Endothelial cell of umbilical vein (primary cell): ENCODE measurements at regions not wholly inside any gene's neighbourhood (a gene's known extent, or its start where the extent isn't known, plus 50 kb on each side); places are given as distances from the start of the nearest gene placed in this dataset.

Experiments used
- BruUV-seq: library from RNA; stranded (reverse); fragments of 400-500 nt; replicated peaks from 2 replicates; lab custom pipeline; 2021; lab: Mats Ljungman, UMichigan
- CTCF ChIA-PET: fragments of 300-600, 350-600 bp; sonication (Branson Sonifier 250); formaldehyde crosslinking; loops from one replicate; lab custom pipeline; 2021; ENCODE audit warnings: antibody characterized with exemption, inconsistent platforms; lab: Charles Lee
- POLR2A ChIA-PET: fragments of 300-600, 350-600 bp; sonication (Branson Sonifier 250); formaldehyde crosslinking; loops from one replicate; lab custom pipeline; 2021; ENCODE audit warnings: antibody characterized with exemption, inconsistent platforms; lab: Charles Lee
- DNase-seq: peaks from one replicate; pipeline ENCODE4 v3.0.0-alpha.2; 2011; ENCODE audit warnings: low read depth, low spot score
- FAIRE-seq: peaks from 2 replicates; lab custom pipeline; 2011; peaks lifted over from hg19 to GRCh38; lab: Jason Lieb, UNC
- H2AFZ ChIP-seq: 2 replicates; pipeline ENCODE4 v1.6.0; 2012; ENCODE audit warnings: low read depth, low read length, control low read depth, inconsistent platforms
- H3K27ac ChIP-seq: 2 replicates; pipeline ENCODE4 v1.5.1; 2011; ENCODE audit warnings: low read depth, mild to moderate bottlenecking, control low read depth, low read length, moderate library complexity; ENCODE audit not compliant: insufficient read depth
- H3K27me3 ChIP-seq, 2 experiments: 2 replicates each; pipeline versions ENCODE4 v1.6.0 to v1.6.1; 2011; ENCODE audit warnings: low read length in 2 of 2, mixed read lengths in 1 of 2; ENCODE audit not compliant: control insufficient read depth in 2 of 2, insufficient read depth in 2 of 2
- H3K36me3 ChIP-seq, 2 experiments: 2 replicates in 1 of 2; 3 replicates in 1 of 2; pipeline ENCODE4 v1.5.1; 2011; ENCODE audit warnings: low read length in 2 of 2, mild to moderate bottlenecking in 1 of 2, moderate library complexity in 1 of 2; ENCODE audit not compliant: control insufficient read depth in 2 of 2, insufficient read depth in 2 of 2; ENCODE audit errors: extremely low read depth in 1 of 2
- H3K4me1 ChIP-seq: 3 replicates; pipeline ENCODE4 v1.5.1; 2011; ENCODE audit warnings: mild to moderate bottlenecking, low read length; ENCODE audit not compliant: control insufficient read depth, insufficient read depth; ENCODE audit errors: extremely low read depth
- H3K4me2 ChIP-seq: 2 replicates; pipeline ENCODE4 v1.6.1; 2011; ENCODE audit warnings: low read length, control low read depth, mixed read lengths; ENCODE audit not compliant: insufficient read depth
- H3K4me3 ChIP-seq, 3 experiments: fragments of 200-600 bp in 1 of 3; sonication (generic), shearing (Covaris generic) in 1 of 3; replicated peaks in 1 of 3; 2 replicates each; pipeline ENCODE4 v1.5.1; 2011 to 2016; ENCODE audit warnings: control low read depth in 3 of 3, low read length in 3 of 3, mild to moderate bottlenecking in 2 of 3, inconsistent platforms in 1 of 3, low read depth in 1 of 3, moderate library complexity in 1 of 3; ENCODE audit not compliant: insufficient read depth in 1 of 3
- H3K79me2 ChIP-seq: 2 replicates; pipeline ENCODE4 v1.6.0; 2012; ENCODE audit warnings: low read length, inconsistent platforms; ENCODE audit not compliant: control insufficient read depth, insufficient read depth
- H3K9ac ChIP-seq: replicated peaks from 2 replicates; pipeline ENCODE3; 2011; ENCODE audit warnings: low read length, control low read depth; ENCODE audit not compliant: insufficient read depth; ENCODE audit errors: extremely low read depth
- H3K9me1 ChIP-seq: replicated peaks from 3 replicates; pipeline ENCODE4 v1.6.0; 2011; ENCODE audit warnings: mild to moderate bottlenecking, low read length; ENCODE audit not compliant: control insufficient read depth, insufficient read depth; ENCODE audit errors: extremely low read depth
- H3K9me3 ChIP-seq: replicated peaks from 2 replicates; pipeline ENCODE4 v1.5.1; 2012; ENCODE audit warnings: low read length, inconsistent platforms; ENCODE audit not compliant: control insufficient read depth, insufficient read depth
- H4K20me1 ChIP-seq: replicated peaks from 2 replicates; pipeline ENCODE3; 2011; ENCODE audit warnings: mild to moderate bottlenecking, low read length; ENCODE audit not compliant: control insufficient read depth, insufficient read depth; ENCODE audit errors: extremely low read depth
- EZH2 ChIP-seq: IDR thresholded peaks from 2 replicates; pipeline ENCODE4 v1.6.1; 2012; ENCODE audit warnings: borderline replicate concordance, low read depth, mild to moderate bottlenecking, moderate library complexity, low read length, inconsistent platforms; ENCODE audit not compliant: severe bottlenecking
- GATA2 ChIP-seq: IDR thresholded peaks from 2 replicates; pipeline ENCODE4 v1.7.0; 2011; ENCODE audit warnings: low read depth, mild to moderate bottlenecking, moderate library complexity, mixed read lengths, low read length; ENCODE audit not compliant: insufficient read length, insufficient read depth
- JUN ChIP-seq: IDR thresholded peaks from 2 replicates; pipeline ENCODE4 v1.6.1; 2011; ENCODE audit warnings: borderline replicate concordance, low read depth; ENCODE audit not compliant: insufficient read length, insufficient read depth
- MYC ChIP-seq: IDR thresholded peaks from one replicate; pipeline ENCODE4 v1.6.1; 2011; ENCODE audit warnings: mild to moderate bottlenecking, low read depth, low read length
- POLR2A ChIP-seq: IDR thresholded peaks from 2 replicates; pipeline ENCODE4 v1.6.1; 2012; ENCODE audit warnings: low read depth, mild to moderate bottlenecking, control low read depth, low read length
- dilution Hi-C: fragments of 300-500 bp; cut with MboI; formaldehyde crosslinking; loops from one replicate; pipeline ENCODE4 v1.15.0; 2019; ENCODE audit warnings: low sequenced_read_pairs; ENCODE audit not compliant: extremely low pct_ligation_motif_present
- intact Hi-C: fragments of 100-400 bp; cut with micrococcal nuclease; formaldehyde crosslinking; loops from one replicate; pipeline ENCODE4 v1.10.0; 2022
- TF ChIP-seq, protein P1 (sequence below), 2 donors: IDR thresholded peaks; 1 replicate in 1 of 2; 2 replicates in 1 of 2; pipeline ENCODE4 v1.5.1; 2011; ENCODE audit warnings: low read length in 2 of 2, mild to moderate bottlenecking in 2 of 2, moderate library complexity in 2 of 2, control low read depth in 1 of 2, inconsistent platforms in 1 of 2, low read depth in 1 of 2; ENCODE audit not compliant: insufficient read depth in 1 of 2; ENCODE audit errors: extremely low read depth in 1 of 2
- TF ChIP-seq, protein P2 (sequence below): IDR thresholded peaks from 2 replicates; pipeline ENCODE4 v1.6.1; 2011; ENCODE audit not compliant: insufficient read depth, insufficient read length

DNA sequence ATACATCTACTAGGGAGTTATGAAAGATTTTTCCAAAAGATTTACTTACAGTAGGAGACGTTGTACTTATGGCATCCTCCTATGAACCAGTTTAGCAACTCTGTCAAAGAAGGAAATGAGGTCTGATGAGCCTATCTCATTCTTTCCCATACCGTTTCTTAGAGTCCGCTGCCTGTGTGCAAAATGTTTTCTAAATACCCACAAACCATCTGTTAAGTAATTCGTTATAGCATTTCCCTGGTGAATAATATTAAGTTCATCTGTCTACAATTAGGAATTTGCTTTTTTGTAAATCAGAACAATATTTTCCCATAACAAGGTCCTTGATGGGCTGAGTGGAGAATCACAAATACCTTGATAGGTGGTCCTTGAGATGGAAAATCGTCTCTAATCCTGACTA, 178.8 kb upstream of the TMTC4 start:
- no peaks in the 10 kb centered on the region for H3K36me3 ChIP-seq
- H2AFZ ChIP-seq, result no peak overlapping the region
- no peaks in the 10 kb centered on the region for H4K20me1 ChIP-seq
- POLR2A ChIA-PET, result no interaction called here
- intact Hi-C loops (no loop called here), dilution Hi-C loops (no loop called here)
- no peaks in the 10 kb centered on the region for H3K4me1 ChIP-seq
- no peak overlapping the region for H3K4me3 ChIP-seq
- H3K27ac ChIP-seq, result no peak overlapping the region
- FAIRE-seq, result no peak
- no peaks in the 10 kb centered on the region for H3K79me2 ChIP-seq
- TF ChIP-seq GATA2 (no peak), JUN (no peak), MYC (no peak), EZH2 (no peak), POLR2A (no peak)
- TF ChIP-seq, protein P1, sequence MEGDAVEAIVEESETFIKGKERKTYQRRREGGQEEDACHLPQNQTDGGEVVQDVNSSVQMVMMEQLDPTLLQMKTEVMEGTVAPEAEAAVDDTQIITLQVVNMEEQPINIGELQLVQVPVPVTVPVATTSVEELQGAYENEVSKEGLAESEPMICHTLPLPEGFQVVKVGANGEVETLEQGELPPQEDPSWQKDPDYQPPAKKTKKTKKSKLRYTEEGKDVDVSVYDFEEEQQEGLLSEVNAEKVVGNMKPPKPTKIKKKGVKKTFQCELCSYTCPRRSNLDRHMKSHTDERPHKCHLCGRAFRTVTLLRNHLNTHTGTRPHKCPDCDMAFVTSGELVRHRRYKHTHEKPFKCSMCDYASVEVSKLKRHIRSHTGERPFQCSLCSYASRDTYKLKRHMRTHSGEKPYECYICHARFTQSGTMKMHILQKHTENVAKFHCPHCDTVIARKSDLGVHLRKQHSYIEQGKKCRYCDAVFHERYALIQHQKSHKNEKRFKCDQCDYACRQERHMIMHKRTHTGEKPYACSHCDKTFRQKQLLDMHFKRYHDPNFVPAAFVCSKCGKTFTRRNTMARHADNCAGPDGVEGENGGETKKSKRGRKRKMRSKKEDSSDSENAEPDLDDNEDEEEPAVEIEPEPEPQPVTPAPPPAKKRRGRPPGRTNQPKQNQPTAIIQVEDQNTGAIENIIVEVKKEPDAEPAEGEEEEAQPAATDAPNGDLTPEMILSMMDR (IDR thresholded peaks at IDR 0.05; ENCODE audit: extremely low read depth in 1 of 2, insufficient read depth in 1 of 2, low read depth in 1 of 2, low read length in 2 of 2), result no peak
- TF ChIP-seq, protein P2, sequence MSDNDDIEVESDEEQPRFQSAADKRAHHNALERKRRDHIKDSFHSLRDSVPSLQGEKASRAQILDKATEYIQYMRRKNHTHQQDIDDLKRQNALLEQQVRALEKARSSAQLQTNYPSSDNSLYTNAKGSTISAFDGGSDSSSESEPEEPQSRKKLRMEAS, result no peak
- no peak overlapping the region for H3K4me2 ChIP-seq
- no peaks in the 10 kb centered on the region for H3K27me3 ChIP-seq
- DNase-seq, result no peak
- no peak overlapping the region for H3K9ac ChIP-seq
- no TSS peak for BruUV-seq
- CTCF ChIA-PET, result no interaction called here
- no peaks in the 10 kb centered on the region for H3K9me1 ChIP-seq
- H3K9me3 ChIP-seq, result no peaks in the 10 kb centered on the region
